ENCODE measurements at regions not wholly inside any gene's neighbourhood (a gene's known extent, or its start where the extent isn't known, plus 50 kb on each side); places are given as distances from the start of the nearest gene placed in this dataset.

DNA sequence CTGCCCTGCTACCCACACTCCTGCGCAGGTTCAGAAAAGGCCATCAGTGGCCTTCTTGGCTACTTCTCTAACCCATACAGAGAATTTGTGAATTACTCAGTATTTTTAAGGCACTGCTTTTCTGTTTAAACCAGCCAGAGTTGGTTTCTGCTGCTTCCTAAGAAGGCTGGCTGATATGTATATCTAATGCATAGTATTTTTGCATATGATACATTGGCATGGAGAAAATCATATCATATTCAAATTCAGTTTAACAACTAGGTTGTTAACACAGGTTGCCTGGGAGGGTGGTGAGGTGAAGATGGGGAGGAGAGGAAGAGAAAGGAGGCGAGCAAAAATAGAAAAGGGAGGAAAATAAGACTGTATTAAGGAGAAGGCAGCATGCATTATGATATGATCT lies 132.8 kb upstream of the ADPGK start:
- intact Hi-C loops (cut with micrococcal nuclease; ENCODE audit: unreplicated experiment) = no loop called here
- no peak overlapping the region for H3K4me3 ChIP-seq (ENCODE audit: low read depth, low read length, poor library complexity, severe bottlenecking)
- no peaks in the 10 kb centered on the region for H3K4me1 ChIP-seq (ENCODE audit: insufficient read depth, low read length, poor library complexity, severe bottlenecking)
- no peaks in the 10 kb centered on the region for H3K79me2 ChIP-seq (ENCODE audit: insufficient read depth, low read depth, low read length)
- no peaks in the 10 kb centered on the region for H4K20me1 ChIP-seq (ENCODE audit: insufficient read depth, low read length)
- H3K27ac ChIP-seq (ENCODE audit: low read depth, low read length, poor library complexity, severe bottlenecking) = no peak overlapping the region
- TF ChIP-seq EZH2phosphoT487 (IDR thresholded peaks at IDR 0.05; ENCODE audit: borderline replicate concordance, low read depth, low read length) = no peak
- TF ChIP-seq, protein P1, sequence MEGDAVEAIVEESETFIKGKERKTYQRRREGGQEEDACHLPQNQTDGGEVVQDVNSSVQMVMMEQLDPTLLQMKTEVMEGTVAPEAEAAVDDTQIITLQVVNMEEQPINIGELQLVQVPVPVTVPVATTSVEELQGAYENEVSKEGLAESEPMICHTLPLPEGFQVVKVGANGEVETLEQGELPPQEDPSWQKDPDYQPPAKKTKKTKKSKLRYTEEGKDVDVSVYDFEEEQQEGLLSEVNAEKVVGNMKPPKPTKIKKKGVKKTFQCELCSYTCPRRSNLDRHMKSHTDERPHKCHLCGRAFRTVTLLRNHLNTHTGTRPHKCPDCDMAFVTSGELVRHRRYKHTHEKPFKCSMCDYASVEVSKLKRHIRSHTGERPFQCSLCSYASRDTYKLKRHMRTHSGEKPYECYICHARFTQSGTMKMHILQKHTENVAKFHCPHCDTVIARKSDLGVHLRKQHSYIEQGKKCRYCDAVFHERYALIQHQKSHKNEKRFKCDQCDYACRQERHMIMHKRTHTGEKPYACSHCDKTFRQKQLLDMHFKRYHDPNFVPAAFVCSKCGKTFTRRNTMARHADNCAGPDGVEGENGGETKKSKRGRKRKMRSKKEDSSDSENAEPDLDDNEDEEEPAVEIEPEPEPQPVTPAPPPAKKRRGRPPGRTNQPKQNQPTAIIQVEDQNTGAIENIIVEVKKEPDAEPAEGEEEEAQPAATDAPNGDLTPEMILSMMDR (conservative IDR thresholded peaks at IDR 0.05; ENCODE audit: low read length) = no peak
- no peaks in the 10 kb centered on the region for H3K9me3 ChIP-seq (ENCODE audit: low read length)
- no peaks in the 10 kb centered on the region for H3K36me3 ChIP-seq (ENCODE audit: insufficient read depth, low read length)
- H3K9me2 ChIP-seq (ENCODE audit: insufficient read depth, low read length) = no peaks in the 10 kb centered on the region
- no peak overlapping the region for H3K4me2 ChIP-seq (ENCODE audit: low read length)
- DNase-seq (ENCODE audit: low spot score) = no peak
- POLR2A ChIA-PET = no interaction called here
- BruUV-seq (replicated peaks) = no TSS peak
- CTCF ChIA-PET (ENCODE audit: unreplicated experiment) = no interaction called here
- no peak overlapping the region for H2AFZ ChIP-seq (ENCODE audit: low read length)

DNA sequence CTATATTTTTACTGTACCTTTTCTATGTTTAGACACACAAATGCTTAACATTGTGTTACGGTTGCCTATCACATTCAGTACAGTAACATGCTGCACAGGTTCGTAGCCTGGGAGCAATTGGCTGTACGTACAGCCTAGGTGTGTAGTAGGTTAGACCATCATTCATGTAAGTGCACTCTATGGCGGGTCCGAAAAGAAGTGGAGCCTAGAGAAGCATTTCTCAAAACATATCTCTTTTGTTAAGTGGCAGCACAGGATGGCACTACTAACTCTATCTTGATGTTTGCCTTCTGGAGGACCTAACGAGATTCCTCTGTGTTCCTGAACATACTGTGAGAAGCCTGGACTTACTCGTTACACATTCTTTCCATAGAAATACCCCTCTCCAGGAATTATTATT lies 132.3 kb upstream of the ADPGK start:
- POLR2A ChIA-PET = no interaction called here
- no peaks in the 10 kb centered on the region for H3K9me3 ChIP-seq (ENCODE audit: low read length)
- H3K27ac ChIP-seq (ENCODE audit: low read depth, low read length, poor library complexity, severe bottlenecking) = no peak overlapping the region
- no peaks in the 10 kb centered on the region for H4K20me1 ChIP-seq (ENCODE audit: insufficient read depth, low read length)
- no TSS peak for BruUV-seq (replicated peaks)
- intact Hi-C loops (cut with micrococcal nuclease; ENCODE audit: unreplicated experiment) = no loop called here
- no peak overlapping the region for H2AFZ ChIP-seq (ENCODE audit: low read length)
- H3K4me2 ChIP-seq (ENCODE audit: low read length) = no peak overlapping the region
- H3K79me2 ChIP-seq (ENCODE audit: insufficient read depth, low read depth, low read length) = no peaks in the 10 kb centered on the region
- no peak for TF ChIP-seq EZH2phosphoT487 (IDR thresholded peaks at IDR 0.05; ENCODE audit: borderline replicate concordance, low read depth, low read length)
- no peaks in the 10 kb centered on the region for H3K9me2 ChIP-seq (ENCODE audit: insufficient read depth, low read length)
- DNase-seq (ENCODE audit: low spot score) = no peak
- H3K36me3 ChIP-seq (ENCODE audit: insufficient read depth, low read length) = no peaks in the 10 kb centered on the region
- CTCF ChIA-PET (ENCODE audit: unreplicated experiment) = no interaction called here
- H3K4me3 ChIP-seq (ENCODE audit: low read depth, low read length, poor library complexity, severe bottlenecking) = no peak overlapping the region
- no peaks in the 10 kb centered on the region for H3K4me1 ChIP-seq (ENCODE audit: insufficient read depth, low read length, poor library complexity, severe bottlenecking)

DNA sequence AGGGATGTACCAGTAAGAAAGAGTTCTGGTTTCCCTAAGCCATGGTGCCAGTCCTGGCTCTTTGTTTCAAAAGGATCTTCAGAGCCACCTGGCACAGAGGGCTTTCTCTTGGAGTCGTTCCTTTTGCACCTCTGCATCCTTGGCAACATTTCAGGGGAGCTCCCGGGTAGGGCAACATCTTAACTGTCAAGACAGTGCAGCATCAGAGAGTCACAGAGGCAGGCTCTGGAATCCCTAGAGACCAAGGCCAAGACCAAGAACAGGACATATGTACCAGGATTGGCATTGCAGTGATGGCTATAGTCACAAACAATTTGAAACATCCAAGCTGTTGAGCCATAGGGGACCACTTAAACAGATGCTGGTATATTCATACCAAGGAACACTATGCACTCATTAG lies 129.4 kb upstream of the ADPGK start:
- ChIA-PET POLR2A (no interaction called here), CTCF (ENCODE audit: unreplicated experiment) (no interaction called here)
- Histone ChIP-seq H4K20me1 (ENCODE audit: insufficient read depth, low read length) (no peaks in the 10 kb centered on the region), H3K9me3 (ENCODE audit: low read length) (no peaks in the 10 kb centered on the region), H2AFZ (ENCODE audit: low read length) (no peak overlapping the region), H3K4me2 (ENCODE audit: low read length) (no peak overlapping the region), H3K36me3 (ENCODE audit: insufficient read depth, low read length) (no peaks in the 10 kb centered on the region), H3K4me1 (ENCODE audit: insufficient read depth, low read length, poor library complexity, severe bottlenecking) (no peaks in the 10 kb centered on the region), H3K79me2 (ENCODE audit: insufficient read depth, low read depth, low read length) (no peaks in the 10 kb centered on the region), H3K4me3 (ENCODE audit: low read depth, low read length, poor library complexity, severe bottlenecking) (no peak overlapping the region), H3K9me2 (ENCODE audit: insufficient read depth, low read length) (no peaks in the 10 kb centered on the region), H3K27ac (ENCODE audit: low read depth, low read length, poor library complexity, severe bottlenecking) (no peak overlapping the region)
- TF ChIP-seq, protein P1 (conservative IDR thresholded peaks at IDR 0.05; ENCODE audit: low read length) = no peak
- no peak for TF ChIP-seq EZH2phosphoT487 (IDR thresholded peaks at IDR 0.05; ENCODE audit: borderline replicate concordance, low read depth, low read length)
- no peak for DNase-seq (ENCODE audit: low spot score)
- intact Hi-C loops (cut with micrococcal nuclease; ENCODE audit: unreplicated experiment) = no loop called here
- BruUV-seq (replicated peaks) = no TSS peak
